NCI-H526 (cell line): ENCODE measurements at regions not wholly inside any gene's neighbourhood (a gene's known extent, or its start where the extent isn't known, plus 50 kb on each side); places are given as distances from the start of the nearest gene placed in this dataset.

Source experiments
- DNase-seq, 2 experiments: peaks; one replicate each; lab custom pipeline; 2025; lab: John Stamatoyannopoulos, UW

DNA sequence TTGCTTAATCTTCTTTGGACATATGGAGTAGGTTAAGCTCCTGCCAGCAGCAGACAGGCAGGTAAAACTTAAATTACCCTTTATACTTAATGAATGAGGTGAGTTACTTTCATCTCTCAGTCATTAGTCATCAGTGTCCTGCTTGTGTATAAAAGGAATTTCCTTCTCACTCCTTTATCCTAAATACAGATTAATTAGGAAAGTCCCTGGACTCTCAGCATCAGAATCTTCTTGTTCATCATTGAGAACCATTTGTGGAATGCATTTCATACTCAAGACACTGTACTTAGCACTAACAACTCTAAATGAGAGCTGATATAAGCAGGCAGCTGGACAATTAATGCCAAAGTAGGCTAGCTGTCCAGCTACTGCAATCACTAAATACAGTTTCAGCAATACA lies 630.4 kb downstream of the METTL15 start:
- no peak for DNase-seq

DNA sequence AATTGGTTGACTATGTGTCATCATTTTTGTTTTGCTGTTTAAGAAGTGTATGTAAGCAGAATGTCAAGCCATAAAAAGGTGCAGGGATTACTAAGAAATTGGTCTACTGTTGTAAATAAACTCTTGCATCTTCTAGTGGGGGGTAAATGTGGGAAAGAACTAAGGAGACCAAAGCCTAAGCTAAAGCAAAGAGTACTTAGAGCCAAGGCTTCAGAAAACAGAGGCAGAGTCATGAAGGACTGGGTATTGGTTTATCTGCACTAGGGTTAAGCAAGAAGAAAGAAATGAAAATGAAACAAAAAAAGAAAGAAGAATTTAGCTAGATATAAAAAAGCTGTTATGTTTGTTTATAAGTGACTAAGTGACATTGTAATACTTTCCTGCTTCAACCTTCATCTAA lies 628.1 kb downstream of the METTL15 start:
- no peak for DNase-seq

DNA sequence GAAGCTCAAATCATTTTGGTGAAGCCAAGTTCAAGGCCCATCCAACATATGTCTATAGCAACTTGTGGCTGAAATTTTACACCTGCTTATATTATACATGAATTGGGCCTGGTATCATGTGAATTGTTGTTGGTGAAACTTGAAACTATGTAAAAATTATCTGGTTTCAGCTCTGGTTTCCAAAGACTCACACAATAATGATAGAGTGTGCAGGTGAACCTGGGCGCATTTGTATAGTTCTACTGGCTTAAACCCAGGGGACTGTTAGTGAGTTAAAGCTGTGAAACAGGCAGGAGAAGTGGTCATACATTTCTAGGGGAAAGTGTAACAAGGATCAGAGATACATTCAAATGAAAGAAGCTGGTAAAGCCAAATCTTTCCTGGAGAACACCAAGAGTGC lies 627.3 kb downstream of the METTL15 start:
- no peak for DNase-seq

- DNase-seq, result no peak
These were observed 622.7 kb downstream of the METTL15 start for GRCh38 chr11:28730889-28731288.

DNA sequence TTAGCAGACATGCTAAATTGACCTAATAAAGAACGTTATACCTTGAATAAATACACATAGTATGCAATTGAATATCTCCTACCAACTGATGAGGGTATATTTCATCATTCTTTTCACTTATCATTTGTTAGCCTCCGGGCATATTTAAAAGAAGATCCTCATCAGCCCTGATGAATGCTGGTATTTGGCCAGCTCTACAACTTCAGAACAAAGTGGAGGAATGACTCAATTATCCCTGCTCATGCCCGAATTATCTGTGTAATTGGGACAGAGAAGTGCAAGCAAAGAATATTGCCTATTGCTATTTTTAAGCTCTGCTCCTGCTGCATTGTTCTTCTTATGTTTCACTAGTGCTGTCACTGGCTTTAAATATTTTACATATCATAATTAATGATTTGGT lies 622.1 kb downstream of the METTL15 start:
- DNase-seq, result no peak

- DNase-seq, result no peak
These were observed 621.2 kb downstream of the METTL15 start for GRCh38 chr11:28729339-28729738.

- DNase-seq, result no peak
These were observed 620.5 kb downstream of the METTL15 start for GRCh38 chr11:28728666-28729065.

- no peak for DNase-seq
These were observed 619.1 kb downstream of the METTL15 start for GRCh38 chr11:28727254-28727653.

DNA sequence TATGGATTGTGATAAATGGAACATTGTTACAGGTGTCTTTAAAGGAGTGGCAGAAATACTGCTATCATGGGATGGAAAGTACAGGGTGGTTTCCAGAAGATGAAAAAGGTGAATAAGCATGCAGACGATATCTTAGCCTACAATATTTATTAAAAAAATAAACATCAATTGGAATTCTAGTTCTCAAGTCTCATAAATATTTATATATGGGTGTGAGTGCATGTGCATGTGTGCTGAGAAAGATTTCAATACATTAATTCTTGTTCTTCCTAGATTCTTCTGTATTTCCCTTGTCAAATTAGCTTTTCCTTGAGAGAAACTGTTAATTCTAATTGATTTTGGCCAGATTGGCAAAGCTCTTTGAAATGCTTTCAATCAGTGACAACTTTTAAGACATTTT lies 618.2 kb downstream of the METTL15 start:
- no peak for DNase-seq

DNA sequence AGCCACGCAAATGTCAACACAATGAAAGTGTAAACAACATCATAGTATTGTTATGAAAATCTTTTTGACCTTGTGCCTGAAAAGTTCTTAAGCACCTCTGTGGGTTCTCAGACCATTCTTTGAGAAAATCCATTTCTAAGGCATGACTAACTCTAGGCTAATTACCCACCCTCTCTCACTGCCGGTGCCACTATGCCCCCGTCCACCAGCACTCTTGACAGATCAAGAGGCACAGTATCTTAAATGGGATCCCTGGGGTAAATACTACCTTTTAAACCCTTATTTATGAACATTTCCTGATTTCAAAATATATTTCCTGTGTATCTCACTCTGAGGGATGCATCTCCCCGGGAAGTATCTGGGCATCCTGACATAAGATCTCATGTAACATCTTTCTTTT lies 607.5 kb downstream of the METTL15 start:
- no peak for DNase-seq

GRCh38 chr11:28713850-28714249 lies 605.7 kb downstream of the METTL15 start:
- no peak for DNase-seq

- DNase-seq, result no peak
These were observed 599.9 kb downstream of the METTL15 start for GRCh38 chr11:28708075-28708474.

DNA sequence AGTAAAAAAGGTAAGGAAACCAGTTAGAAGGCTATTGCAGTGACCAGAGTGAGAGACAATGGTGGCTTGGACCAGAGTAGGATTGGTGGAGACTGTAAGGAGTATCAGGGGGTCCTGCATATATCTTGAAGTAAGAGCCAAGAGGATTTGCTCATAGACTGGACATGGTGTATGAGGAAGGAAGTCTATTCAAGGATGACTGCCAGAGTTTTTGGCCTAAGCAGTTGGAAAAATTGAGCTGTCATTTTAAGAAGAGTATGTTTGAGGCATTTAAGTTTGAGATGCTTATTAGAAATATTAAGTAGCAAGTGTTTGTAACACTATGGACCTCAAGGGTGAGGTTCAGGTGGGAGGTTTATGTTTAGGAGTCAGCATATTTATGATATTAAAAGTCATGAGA lies 596.6 kb downstream of the METTL15 start:
- DNase-seq, result no peak

- DNase-seq, result no peak
These were observed 595.2 kb downstream of the METTL15 start for GRCh38 chr11:28703371-28703770.

DNA sequence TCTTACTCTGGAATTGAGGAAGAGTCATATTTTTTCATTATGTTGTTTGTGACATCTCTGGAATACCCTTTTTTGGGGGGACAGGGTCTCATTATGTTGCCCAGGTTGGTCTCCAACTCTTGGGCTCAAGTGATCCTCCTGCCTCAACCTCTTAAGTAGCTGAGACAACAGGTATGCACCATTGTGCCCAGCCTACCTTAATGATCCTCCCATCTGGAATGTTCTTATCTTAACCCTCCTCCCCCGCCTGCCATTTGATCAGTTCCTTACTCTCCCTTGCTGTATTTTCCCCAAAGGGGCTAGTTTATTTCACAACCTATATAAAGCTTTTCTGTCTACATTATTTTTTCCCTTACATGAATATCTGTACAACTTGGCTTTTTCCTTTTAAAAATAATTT lies 594.7 kb downstream of the METTL15 start:
- no peak for DNase-seq

DNA sequence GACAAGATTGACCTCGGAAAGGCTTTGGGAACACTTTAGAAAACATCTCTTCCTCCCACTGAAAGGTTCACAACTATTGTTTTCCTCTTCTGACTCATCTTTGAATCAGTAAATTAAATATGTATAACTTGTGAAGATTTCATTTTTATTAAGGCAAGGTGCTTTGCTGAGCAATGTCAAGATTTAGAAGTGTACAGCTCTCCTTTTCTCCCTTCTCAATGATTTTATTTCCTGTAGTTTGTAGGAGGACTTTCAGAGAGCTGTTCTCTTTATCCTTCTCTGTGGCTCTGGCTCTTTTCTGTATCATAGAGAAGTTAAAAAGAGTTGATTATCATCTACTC lies 594.2 kb downstream of the METTL15 start:
- no peak for DNase-seq

DNA sequence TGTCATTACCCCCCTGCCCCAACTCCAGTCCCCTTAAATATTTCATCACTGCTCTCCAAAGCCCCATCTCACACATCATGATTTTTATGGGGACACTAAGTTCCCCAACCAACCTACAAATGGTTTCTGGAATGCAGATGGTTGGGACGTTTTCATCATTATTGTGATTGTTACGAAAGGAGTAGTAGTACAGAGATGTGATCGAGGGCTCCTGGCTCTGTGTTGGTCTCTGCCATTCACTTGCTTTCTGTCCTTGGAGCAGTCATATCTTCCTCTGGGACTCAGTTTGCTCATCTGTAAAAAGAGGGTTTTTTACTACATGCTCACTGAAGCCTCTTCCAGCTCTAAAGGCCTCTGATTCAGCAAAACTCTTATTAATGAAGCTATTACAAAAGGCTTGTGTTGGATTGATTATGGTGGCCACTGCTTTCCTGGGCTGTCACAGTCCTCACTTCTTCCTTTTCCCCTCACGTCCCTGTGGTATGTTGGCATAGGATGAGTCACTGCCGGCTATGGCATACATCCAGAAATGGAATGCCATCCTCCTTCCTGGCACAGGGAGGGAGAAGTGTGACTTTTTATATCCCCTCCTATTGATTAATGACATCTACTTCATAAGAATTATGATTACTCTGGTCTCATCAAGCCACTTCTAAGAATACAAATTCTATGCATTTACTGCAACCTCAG lies 593.7 kb downstream of the METTL15 start:
- no peak for DNase-seq

GRCh38 chr11:28699701-28700100 lies 591.5 kb downstream of the METTL15 start:
- DNase-seq, result no peak

DNA sequence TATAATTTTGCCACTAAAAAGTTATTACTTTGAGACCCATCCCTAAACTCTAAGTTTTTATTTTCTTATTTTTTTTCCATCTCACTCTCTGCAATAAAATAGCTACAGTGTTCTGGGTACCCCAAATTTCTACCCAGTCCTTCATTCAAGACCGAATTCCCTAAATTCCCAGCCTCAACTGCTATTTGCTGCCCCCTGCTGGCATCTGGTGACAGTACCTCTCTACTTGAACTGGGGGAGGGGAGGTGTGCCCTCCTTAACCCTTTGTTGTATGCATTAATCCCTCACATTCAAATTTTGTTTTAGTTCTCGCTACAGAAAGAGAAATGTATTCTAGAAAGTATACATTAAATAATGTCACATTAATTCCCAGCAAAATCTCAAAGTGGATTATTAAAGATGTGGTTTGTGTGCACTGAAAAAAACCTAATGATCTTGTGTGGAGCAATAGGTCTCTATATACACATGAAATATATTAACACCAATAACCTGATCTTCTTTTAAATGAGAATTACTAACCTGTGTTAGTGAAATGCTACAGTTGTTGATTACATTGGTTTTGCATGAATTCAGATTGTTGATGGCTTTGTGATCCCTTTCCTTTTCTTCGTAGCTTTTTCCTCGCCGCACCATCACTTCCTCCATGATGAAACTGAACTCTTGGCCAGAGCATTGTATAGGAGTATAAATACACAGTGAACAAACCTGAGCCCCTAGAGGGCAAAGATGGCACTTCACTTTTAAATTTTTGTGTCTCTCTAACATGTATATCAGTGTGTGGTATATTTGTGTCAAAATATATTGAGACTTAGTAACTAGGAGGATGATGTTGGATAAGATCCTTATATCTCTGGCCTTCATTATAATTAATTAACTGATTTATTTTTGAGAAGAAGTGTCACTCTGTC lies 590.0 kb downstream of the METTL15 start:
- peak; percentile 21 to 66 for DNase-seq

DNA sequence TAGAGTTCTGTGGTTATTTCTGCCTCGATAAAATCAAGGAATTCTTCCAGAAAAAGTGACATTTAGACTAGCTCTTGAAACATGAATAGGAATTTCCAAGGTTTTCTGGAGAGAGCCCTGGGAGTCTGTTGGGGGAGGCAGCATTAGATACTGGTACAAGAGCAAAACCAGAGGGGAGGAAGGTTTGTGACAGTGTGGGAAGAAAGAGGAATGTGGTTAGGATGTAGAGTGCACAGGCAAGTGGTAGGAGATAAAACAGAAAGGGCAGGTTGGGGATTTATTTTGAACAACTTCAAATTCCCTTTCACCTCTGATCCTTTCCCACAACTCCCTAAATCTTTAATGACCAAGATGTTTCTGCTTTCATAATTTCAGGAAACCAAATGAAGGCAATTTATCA lies 588.4 kb downstream of the METTL15 start:
- no peak for DNase-seq

DNA sequence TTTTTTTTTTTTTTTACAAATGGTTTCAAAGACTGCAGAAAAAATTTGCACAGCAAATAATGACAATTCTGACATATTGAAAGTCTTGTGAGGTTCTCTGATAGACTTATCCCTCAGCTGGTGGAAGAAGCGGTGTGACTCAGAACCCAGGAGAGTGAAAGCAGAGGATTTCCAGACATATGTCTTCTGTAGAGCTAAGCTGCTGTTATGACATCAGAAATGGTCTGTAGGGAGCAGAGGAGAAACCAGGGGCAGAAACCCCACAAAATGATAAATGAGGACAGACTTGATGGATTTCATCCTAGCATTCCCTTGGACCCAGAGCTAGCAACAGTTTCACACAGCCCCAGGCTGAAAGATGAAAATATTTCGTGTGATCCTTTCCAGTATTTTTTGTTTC lies 582.6 kb downstream of the METTL15 start:
- DNase-seq, result no peak

DNA sequence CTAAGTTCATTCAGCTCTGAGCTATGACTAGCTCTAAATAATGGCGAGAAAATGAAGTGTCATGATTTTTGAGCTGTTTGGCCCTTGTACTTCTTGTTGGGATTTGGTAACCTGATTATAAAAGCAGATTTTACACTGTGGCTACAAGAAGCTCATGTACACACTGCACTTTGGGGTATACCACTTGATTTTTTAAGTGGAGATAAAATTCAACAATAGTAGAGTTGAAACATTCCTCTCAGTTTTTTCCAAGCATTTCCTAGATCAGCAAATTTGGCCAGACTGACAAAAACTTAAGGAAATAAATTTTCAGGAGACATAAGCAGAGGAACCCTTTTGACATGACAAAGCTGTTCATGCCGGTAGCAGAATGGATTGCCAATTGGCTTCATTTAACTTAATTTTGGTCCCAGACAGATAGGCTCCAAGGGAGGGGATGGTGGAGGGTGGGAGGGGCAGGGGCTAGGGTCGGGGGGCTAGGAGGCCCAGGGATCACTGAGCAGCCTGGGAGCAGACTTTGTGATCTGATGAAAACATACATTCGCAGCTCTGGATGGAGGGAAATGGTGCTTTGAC lies 575.9 kb downstream of the METTL15 start:
- no peak for DNase-seq

DNA sequence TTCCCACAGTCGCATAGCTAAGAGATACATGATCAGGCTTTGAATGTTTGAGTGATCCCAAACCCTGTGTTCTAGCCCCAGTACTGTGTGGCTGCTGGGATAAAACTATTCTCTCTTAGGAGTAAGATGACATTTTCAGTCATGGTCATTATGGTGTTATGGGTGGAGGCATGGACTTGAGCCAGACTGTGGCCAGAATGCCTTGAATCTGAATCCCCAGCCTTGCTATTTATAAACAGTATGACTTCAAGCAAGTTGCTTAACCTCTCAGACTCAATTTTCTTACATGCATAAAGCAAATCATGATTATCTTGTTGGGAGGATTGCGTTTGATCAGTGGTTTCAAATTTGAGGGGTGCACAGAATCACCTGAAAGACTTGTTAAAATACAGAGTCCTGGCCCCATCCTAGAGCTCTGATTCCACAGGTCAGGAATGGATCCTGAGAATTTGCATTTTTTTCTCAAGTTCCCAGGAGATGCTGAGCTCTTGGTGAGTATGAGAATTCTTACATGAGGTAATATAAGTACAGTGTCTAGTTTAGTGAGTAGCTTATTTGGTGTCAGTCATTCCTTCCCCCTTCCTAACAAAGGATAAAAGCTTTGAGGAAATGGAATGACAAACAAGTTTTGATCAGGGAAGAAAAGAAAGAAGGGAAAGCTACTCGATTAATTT lies 571.7 kb downstream of the METTL15 start:
- no peak for DNase-seq
